Panc1 (cell line): ENCODE measurements at regions not wholly inside any gene's neighbourhood (a gene's known extent, or its start where the extent isn't known, plus 50 kb on each side); places are given as distances from the start of the nearest gene placed in this dataset.

Experiments
- ATAC-seq: fragments of 200-7000 bp; cut with Tn5 transposase; 2 replicates; pipeline ENCODE4 v1.9.1; 2020; ENCODE audit warnings: mild to moderate bottlenecking, moderate library complexity
- BruUV-seq: library from RNA; stranded (reverse); fragments of 400-500 nt; replicated peaks from 2 replicates; lab custom pipeline; 2021; lab: Mats Ljungman, UMichigan
- CTCF ChIA-PET: fragments of 300-600 bp; sonication (Branson Sonifier 250); formaldehyde crosslinking; loops from one replicate; lab custom pipeline; 2022; ENCODE audit warnings: antibody characterized with exemption; lab: Charles Lee
- POLR2A ChIA-PET: fragments of 300-600 bp; sonication (Branson Sonifier 250); formaldehyde crosslinking; loops from one replicate; lab custom pipeline; 2022; ENCODE audit warnings: antibody characterized with exemption; lab: Charles Lee
- DNase-seq: peaks from one replicate; pipeline ENCODE4 v3.0.0-alpha.2; 2010; ENCODE audit warnings: low read depth, low spot score
- H3K27ac ChIP-seq: 2 replicates; pipeline ENCODE4 v1.5.1; 2011; ENCODE audit warnings: mild to moderate bottlenecking, low read length, inconsistent platforms
- H3K27me3 ChIP-seq: fragments of 200-500 bp; sonication (Bioruptor generic); 2 replicates; pipeline ENCODE4 v1.6.0; 2014; ENCODE audit warnings: low read length, inconsistent platforms; ENCODE audit not compliant: control insufficient read depth, insufficient read depth
- H3K36me3 ChIP-seq: fragments of 200-500 bp; sonication (Bioruptor generic); 2 replicates; pipeline ENCODE4 v1.5.1; 2014; ENCODE audit warnings: inconsistent platforms, mild to moderate bottlenecking, low read length, moderate library complexity; ENCODE audit not compliant: control insufficient read depth, insufficient read depth
- H3K4me1 ChIP-seq: 2 replicates; pipeline ENCODE4 v1.5.1; 2011; ENCODE audit warnings: inconsistent platforms, mild to moderate bottlenecking, low read length, moderate library complexity; ENCODE audit not compliant: control insufficient read depth, insufficient read depth
- H3K4me3 ChIP-seq, 2 experiments: 2 replicates each; pipeline ENCODE4 v1.5.1; 2011 to 2012; ENCODE audit warnings: low read depth in 2 of 2, low read length in 2 of 2, mild to moderate bottlenecking in 2 of 2, inconsistent platforms in 1 of 2, moderate library complexity in 1 of 2
- H3K9me3 ChIP-seq: fragments of 200-500 bp; sonication (Bioruptor generic); 2 replicates; pipeline ENCODE4 v1.5.1; 2014; ENCODE audit warnings: low read depth, mild to moderate bottlenecking, inconsistent platforms, low read length, moderate library complexity; ENCODE audit not compliant: control insufficient read depth, insufficient read depth
- POLR2AphosphoS5 ChIP-seq: IDR thresholded peaks from 2 replicates; pipeline ENCODE4 v1.6.1; 2012; ENCODE audit warnings: mild to moderate bottlenecking, low read depth, low read length, moderate library complexity
- REST ChIP-seq, 2 experiments: IDR thresholded peaks; 2 replicates each; pipeline ENCODE4 v1.6.1; 2011 to 2012; ENCODE audit warnings: low read depth in 2 of 2, control low read depth in 1 of 2, low read length in 1 of 2, mild to moderate bottlenecking in 1 of 2, moderate library complexity in 1 of 2; ENCODE audit not compliant: insufficient read depth in 1 of 2
- SIN3A ChIP-seq: IDR thresholded peaks from 2 replicates; pipeline ENCODE4 v1.6.1; 2012; ENCODE audit warnings: low read depth, mild to moderate bottlenecking, low read length, moderate library complexity, borderline replicate concordance; ENCODE audit not compliant: insufficient read depth
- TCF7L2 ChIP-seq: IDR thresholded peaks from 2 replicates; pipeline ENCODE4 v1.6.1; 2011; ENCODE audit warnings: mild to moderate bottlenecking, low read depth, low read length, inconsistent platforms
- in situ Hi-C: cut with HindIII; loops from 2 replicates; pipeline ENCODE4 v1.10.0; 2016; ENCODE audit warnings: low sequenced_read_pairs, low pct_unique_long_range_greater_than_20kb
- intact Hi-C: fragments of 100-400 bp; cut with micrococcal nuclease; formaldehyde crosslinking; loops from one replicate; pipeline ENCODE4 v1.10.0; 2022; ENCODE audit not compliant: unreplicated experiment
- TF ChIP-seq, protein P1 (sequence below): fragments of 450-650 bp; IDR thresholded peaks from 2 replicates; pipeline ENCODE4 v1.5.1; 2017; ENCODE audit warnings: mild to moderate bottlenecking

GRCh38 chr3:94417963-94418455 lies 355.1 kb downstream of the NSUN3 start:
- TF ChIP-seq POLR2AphosphoS5, result no peak
- no peak for TF ChIP-seq REST (IDR thresholded peaks at IDR 0.05; ENCODE audit: insufficient read depth in 1 of 2, low read depth in 2 of 2, low read length in 1 of 2)
- no peak for TF ChIP-seq SIN3A
- TF ChIP-seq TCF7L2, result no peak
- intact Hi-C loops, result no loop called here
- Histone ChIP-seq H3K9me3 (no peaks in the 10 kb centered on the region), H3K4me1 (no peaks in the 10 kb centered on the region), H3K27me3 (no peaks in the 10 kb centered on the region), H3K4me3 (no peak overlapping the region), H3K36me3 (no peaks in the 10 kb centered on the region), H3K27ac (no peak overlapping the region)
- POLR2A ChIA-PET, result no interaction called here
- DNase-seq (no peak), ATAC-seq (no peak)
- CTCF ChIA-PET, result no interaction called here
- BruUV-seq, result no TSS peak
- in situ Hi-C loops, result no loop called here

- Histone ChIP-seq H3K9me3 (no peaks in the 10 kb centered on the region), H3K27ac (no peak overlapping the region), H3K27me3 (no peaks in the 10 kb centered on the region), H3K36me3 (no peaks in the 10 kb centered on the region), H3K4me3 (no peak overlapping the region), H3K4me1 (no peaks in the 10 kb centered on the region)
- ChIA-PET CTCF (no interaction called here), POLR2A (no interaction called here)
- in situ Hi-C loops (no loop called here), intact Hi-C loops (no loop called here)
- TF ChIP-seq TCF7L2 (no peak), SIN3A (no peak), POLR2AphosphoS5 (no peak), REST (IDR thresholded peaks at IDR 0.05; ENCODE audit: insufficient read depth in 1 of 2, low read depth in 2 of 2, low read length in 1 of 2) (no peak)
- TF ChIP-seq, protein P1, sequence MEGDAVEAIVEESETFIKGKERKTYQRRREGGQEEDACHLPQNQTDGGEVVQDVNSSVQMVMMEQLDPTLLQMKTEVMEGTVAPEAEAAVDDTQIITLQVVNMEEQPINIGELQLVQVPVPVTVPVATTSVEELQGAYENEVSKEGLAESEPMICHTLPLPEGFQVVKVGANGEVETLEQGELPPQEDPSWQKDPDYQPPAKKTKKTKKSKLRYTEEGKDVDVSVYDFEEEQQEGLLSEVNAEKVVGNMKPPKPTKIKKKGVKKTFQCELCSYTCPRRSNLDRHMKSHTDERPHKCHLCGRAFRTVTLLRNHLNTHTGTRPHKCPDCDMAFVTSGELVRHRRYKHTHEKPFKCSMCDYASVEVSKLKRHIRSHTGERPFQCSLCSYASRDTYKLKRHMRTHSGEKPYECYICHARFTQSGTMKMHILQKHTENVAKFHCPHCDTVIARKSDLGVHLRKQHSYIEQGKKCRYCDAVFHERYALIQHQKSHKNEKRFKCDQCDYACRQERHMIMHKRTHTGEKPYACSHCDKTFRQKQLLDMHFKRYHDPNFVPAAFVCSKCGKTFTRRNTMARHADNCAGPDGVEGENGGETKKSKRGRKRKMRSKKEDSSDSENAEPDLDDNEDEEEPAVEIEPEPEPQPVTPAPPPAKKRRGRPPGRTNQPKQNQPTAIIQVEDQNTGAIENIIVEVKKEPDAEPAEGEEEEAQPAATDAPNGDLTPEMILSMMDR, result no peak
- no peak for ATAC-seq
- no TSS peak for BruUV-seq
- no peak for DNase-seq
These were observed 358.1 kb downstream of the NSUN3 start for GRCh38 chr3:94420931-94421330.
